ENCODE measurements at regions not wholly inside any gene's neighbourhood (a gene's known extent, or its start where the extent isn't known, plus 50 kb on each side); places are given as distances from the start of the nearest gene placed in this dataset.

DNA sequence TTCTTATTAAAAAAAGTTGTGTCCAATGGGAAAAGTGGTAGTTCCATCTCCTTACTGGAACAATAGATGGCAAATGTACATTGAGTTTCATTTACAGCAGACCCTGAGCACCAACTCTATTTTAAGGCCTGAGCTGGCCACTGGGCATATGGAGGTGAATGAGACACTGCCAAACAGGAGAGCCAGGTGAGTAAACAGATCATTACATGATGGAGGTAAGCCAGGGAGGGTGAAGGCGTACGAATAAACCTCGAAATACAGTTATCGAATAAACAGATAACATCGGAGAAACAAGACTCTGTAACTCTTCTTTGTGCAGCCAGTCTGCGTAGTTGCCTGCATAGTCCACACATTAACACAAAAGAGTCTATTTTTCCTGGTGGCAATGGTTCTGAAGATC is 446.4 kb upstream of the KLF4 start:
- H3K9me3 ChIP-seq (ENCODE audit: control insufficient read depth in 5 of 5, low read length in 5 of 5): no peaks in the 10 kb centered on the region
- H3K9ac ChIP-seq (ENCODE audit: low read length in 5 of 5): no peak overlapping the region
- H3K27me3 ChIP-seq (ENCODE audit: control insufficient read depth in 5 of 5, insufficient read depth in 4 of 5, low read length in 5 of 5): peaks cover 0 to 5% (median 0%) of the 10 kb centered on the region in 5 donors
- no peak overlapping the region for H3K27ac ChIP-seq (ENCODE audit: low read depth, low read length)
- no peaks in the 10 kb centered on the region for H3K36me3 ChIP-seq (ENCODE audit: control insufficient read depth in 5 of 5, insufficient read depth in 5 of 5, low read length in 5 of 5)
- peaks cover 0 to 3% (median 0%) of the 10 kb centered on the region in 5 donors for H3K4me1 ChIP-seq (ENCODE audit: control insufficient read depth in 5 of 5, insufficient read depth in 5 of 5, low read length in 5 of 5)
- H3K4me3 ChIP-seq (ENCODE audit: low read depth in 1 of 5, low read length in 5 of 5): no peak overlapping the region

- no peaks in the 10 kb centered on the region for H3K36me3 ChIP-seq (ENCODE audit: control insufficient read depth in 5 of 5, insufficient read depth in 5 of 5, low read length in 5 of 5)
These were observed 443.9 kb upstream of the KLF4 start for GRCh38 chr9:107933516-107933915.

DNA sequence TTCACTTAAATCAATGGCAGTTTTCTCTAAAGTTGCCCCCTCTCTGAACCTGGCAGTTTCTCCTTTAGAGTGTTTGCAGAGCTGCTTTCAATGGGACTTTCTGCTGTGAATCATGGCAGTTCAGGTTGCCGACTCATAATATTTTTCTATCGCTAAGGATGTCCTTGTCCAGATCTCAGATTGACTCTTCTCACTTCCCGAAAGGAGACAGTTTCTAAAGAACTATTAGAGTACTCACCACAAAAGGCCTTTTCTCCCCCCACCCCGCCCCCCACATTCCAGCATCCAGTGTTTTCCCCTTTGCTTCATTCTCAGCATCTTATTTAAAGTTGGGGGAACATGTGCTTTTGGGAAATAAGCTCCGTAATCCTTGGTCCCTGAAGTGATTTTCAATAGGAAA is 443.5 kb upstream of the KLF4 start:
- Histone ChIP-seq H3K4me3 (ENCODE audit: low read depth in 1 of 5, low read length in 5 of 5) (no peak overlapping the region), H3K27me3 (ENCODE audit: control insufficient read depth in 5 of 5, insufficient read depth in 4 of 5, low read length in 5 of 5) (peaks cover 0 to 5% (median 0%) of the 10 kb centered on the region in 5 donors), H3K9me3 (ENCODE audit: control insufficient read depth in 5 of 5, low read length in 5 of 5) (no peaks in the 10 kb centered on the region), H3K9ac (ENCODE audit: low read length in 5 of 5) (no peak overlapping the region), H3K36me3 (ENCODE audit: control insufficient read depth in 5 of 5, insufficient read depth in 5 of 5, low read length in 5 of 5) (no peaks in the 10 kb centered on the region), H3K4me1 (ENCODE audit: control insufficient read depth in 5 of 5, insufficient read depth in 5 of 5, low read length in 5 of 5) (peaks cover 0 to 7% (median 0%) of the 10 kb centered on the region in 5 donors), H3K27ac (ENCODE audit: low read depth, low read length) (no peak overlapping the region)

More at GRCh38 chr9:107933516-107933915, 443.9 kb upstream of the KLF4 start:
- Histone ChIP-seq H3K4me1 (ENCODE audit: control insufficient read depth in 5 of 5, insufficient read depth in 5 of 5, low read length in 5 of 5) (peaks cover 0 to 7% (median 0%) of the 10 kb centered on the region in 5 donors), H3K27ac (ENCODE audit: low read depth, low read length) (no peak overlapping the region), H3K9ac (ENCODE audit: low read length in 5 of 5) (no peak overlapping the region), H3K4me3 (ENCODE audit: low read depth in 1 of 5, low read length in 5 of 5) (no peak overlapping the region), H3K9me3 (ENCODE audit: control insufficient read depth in 5 of 5, low read length in 5 of 5) (no peaks in the 10 kb centered on the region), H3K27me3 (ENCODE audit: control insufficient read depth in 5 of 5, insufficient read depth in 4 of 5, low read length in 5 of 5) (peaks cover 0 to 5% (median 0%) of the 10 kb centered on the region in 5 donors)

DNA sequence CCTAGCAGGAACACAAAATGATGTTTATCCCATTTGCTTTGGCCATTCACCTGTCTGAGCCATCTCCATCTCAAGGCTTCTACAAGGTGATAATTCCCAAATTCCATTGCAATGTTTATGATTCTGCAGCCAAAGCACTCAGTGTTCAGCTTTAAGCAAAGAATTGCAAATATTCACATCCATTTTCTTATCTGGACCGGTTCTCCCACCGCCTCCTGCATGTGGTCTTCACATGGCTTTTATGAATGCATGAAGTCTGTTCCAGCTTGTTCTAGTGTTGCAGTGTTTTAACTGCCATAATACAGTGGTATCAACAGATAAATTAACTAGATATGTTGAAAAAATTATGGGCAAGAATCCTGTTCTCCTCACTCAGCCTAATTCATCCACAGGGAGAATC is 443.0 kb upstream of the KLF4 start:
- H3K4me1 ChIP-seq (ENCODE audit: control insufficient read depth in 5 of 5, insufficient read depth in 5 of 5, low read length in 5 of 5): peaks cover 0 to 7% (median 0%) of the 10 kb centered on the region in 5 donors
- H3K36me3 ChIP-seq (ENCODE audit: control insufficient read depth in 5 of 5, insufficient read depth in 5 of 5, low read length in 5 of 5): no peaks in the 10 kb centered on the region
- no peak overlapping the region for H3K9ac ChIP-seq (ENCODE audit: low read length in 5 of 5)
- no peak overlapping the region for H3K27ac ChIP-seq (ENCODE audit: low read depth, low read length)
- no peak overlapping the region for H3K4me3 ChIP-seq (ENCODE audit: low read depth in 1 of 5, low read length in 5 of 5)
- H3K27me3 ChIP-seq (ENCODE audit: control insufficient read depth in 5 of 5, insufficient read depth in 4 of 5, low read length in 5 of 5): peaks cover 0 to 5% (median 0%) of the 10 kb centered on the region in 5 donors
- no peaks in the 10 kb centered on the region for H3K9me3 ChIP-seq (ENCODE audit: control insufficient read depth in 5 of 5, low read length in 5 of 5)

DNA sequence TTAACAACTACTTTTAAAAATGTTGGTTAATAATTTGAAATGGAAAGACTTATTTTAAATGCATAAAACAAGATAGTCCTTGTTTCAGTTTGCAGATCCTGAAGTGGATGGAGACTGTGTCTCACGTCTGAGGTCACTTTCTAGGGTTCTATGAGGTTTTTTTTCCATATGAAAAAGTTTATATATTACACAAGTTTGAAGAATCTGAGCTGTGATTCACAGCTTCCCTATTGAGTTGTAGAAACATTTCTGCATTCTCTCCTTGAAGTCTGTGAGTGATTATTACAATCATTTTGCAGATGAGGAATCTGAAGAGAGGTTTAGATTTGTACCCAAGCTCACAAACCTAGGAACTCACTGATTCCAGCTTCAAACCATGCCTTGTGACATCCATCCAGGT is 442.5 kb upstream of the KLF4 start:
- no peaks in the 10 kb centered on the region for H3K9me3 ChIP-seq (ENCODE audit: control insufficient read depth in 5 of 5, low read length in 5 of 5)
- H3K27ac ChIP-seq (ENCODE audit: low read depth, low read length): no peak overlapping the region
- no peak overlapping the region for H3K4me3 ChIP-seq (ENCODE audit: low read depth in 1 of 5, low read length in 5 of 5)
- H3K36me3 ChIP-seq (ENCODE audit: control insufficient read depth in 5 of 5, insufficient read depth in 5 of 5, low read length in 5 of 5): no peaks in the 10 kb centered on the region
- peaks cover 0 to 7% (median 0%) of the 10 kb centered on the region in 5 donors for H3K4me1 ChIP-seq (ENCODE audit: control insufficient read depth in 5 of 5, insufficient read depth in 5 of 5, low read length in 5 of 5)
- H3K27me3 ChIP-seq (ENCODE audit: control insufficient read depth in 5 of 5, insufficient read depth in 4 of 5, low read length in 5 of 5): peaks cover 0 to 5% (median 0%) of the 10 kb centered on the region in 5 donors
- H3K9ac ChIP-seq (ENCODE audit: low read length in 5 of 5): no peak overlapping the region

DNA sequence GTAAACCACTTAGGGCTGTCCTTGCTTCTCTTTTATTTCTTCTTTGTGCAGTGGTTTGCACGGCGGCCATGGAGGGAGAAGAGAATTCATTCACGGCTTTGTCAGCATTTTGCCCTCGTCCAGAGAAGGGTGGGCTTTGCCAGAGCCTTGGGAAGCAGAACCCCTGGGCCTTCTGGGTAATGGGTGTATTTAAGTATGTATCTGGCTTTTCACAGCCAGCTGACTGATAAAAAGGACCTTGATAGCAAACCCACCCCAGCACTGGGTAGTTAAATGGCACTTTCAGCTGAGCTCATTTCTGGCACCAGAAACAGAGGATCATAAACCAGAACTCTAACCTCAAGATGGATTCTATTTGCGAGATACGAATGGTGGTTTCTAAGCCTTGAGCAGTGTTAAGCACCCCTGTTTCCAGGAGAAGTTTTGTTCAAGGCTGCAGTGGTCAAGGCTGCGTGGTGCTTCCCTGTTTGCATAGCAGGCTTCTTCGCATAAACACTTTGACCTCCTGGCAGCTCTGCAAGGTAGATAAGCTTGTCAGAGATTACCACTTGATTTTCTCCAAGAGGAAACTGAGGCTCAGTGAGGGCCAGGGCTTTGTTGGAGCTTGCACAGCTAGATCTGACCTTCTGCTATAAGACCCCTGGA is 441.6 kb upstream of the KLF4 start:
- Histone ChIP-seq H3K4me1 (ENCODE audit: control insufficient read depth in 5 of 5, insufficient read depth in 5 of 5, low read length in 5 of 5) (peaks cover 0 to 7% (median 0%) of the 10 kb centered on the region in 5 donors), H3K27ac (ENCODE audit: low read depth, low read length) (no peak overlapping the region), H3K36me3 (ENCODE audit: control insufficient read depth in 5 of 5, insufficient read depth in 5 of 5, low read length in 5 of 5) (no peaks in the 10 kb centered on the region), H3K9me3 (ENCODE audit: control insufficient read depth in 5 of 5, low read length in 5 of 5) (no peaks in the 10 kb centered on the region), H3K4me3 (ENCODE audit: low read depth in 1 of 5, low read length in 5 of 5) (no peak overlapping the region), H3K9ac (ENCODE audit: low read length in 5 of 5) (no peak overlapping the region), H3K27me3 (ENCODE audit: control insufficient read depth in 5 of 5, insufficient read depth in 4 of 5, low read length in 5 of 5) (peaks cover 0 to 5% (median 0%) of the 10 kb centered on the region in 5 donors)

DNA sequence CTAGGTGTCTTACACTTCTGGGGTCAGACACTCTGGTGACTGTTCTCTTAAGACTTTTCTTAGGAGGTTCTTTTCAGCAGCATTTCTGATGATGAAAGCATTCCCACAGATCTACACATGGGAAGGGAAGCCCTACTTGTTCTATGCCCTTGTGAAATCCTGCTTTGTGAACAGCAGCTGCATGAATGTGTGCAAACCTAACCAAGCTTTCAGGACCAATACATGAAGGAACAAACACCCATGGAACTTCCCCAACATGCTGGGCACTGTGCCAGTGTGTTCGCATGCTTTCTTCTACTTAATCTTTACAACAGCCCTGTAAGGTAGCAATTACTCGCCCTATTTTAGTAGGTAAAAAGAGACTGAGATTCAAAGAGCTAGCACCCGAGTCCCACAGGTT is 439.9 kb upstream of the KLF4 start:
- H3K27me3 ChIP-seq (ENCODE audit: control insufficient read depth in 5 of 5, insufficient read depth in 4 of 5, low read length in 5 of 5): peaks cover 0 to 5% (median 0%) of the 10 kb centered on the region in 5 donors
- no peaks in the 10 kb centered on the region for H3K36me3 ChIP-seq (ENCODE audit: control insufficient read depth in 5 of 5, insufficient read depth in 5 of 5, low read length in 5 of 5)
- no peak overlapping the region for H3K27ac ChIP-seq (ENCODE audit: low read depth, low read length)
- no peak overlapping the region for H3K4me3 ChIP-seq (ENCODE audit: low read depth in 1 of 5, low read length in 5 of 5)
- no peaks in the 10 kb centered on the region for H3K9me3 ChIP-seq (ENCODE audit: control insufficient read depth in 5 of 5, low read length in 5 of 5)
- H3K4me1 ChIP-seq (ENCODE audit: control insufficient read depth in 5 of 5, insufficient read depth in 5 of 5, low read length in 5 of 5): peaks cover 0 to 7% (median 0%) of the 10 kb centered on the region in 5 donors
- no peak overlapping the region for H3K9ac ChIP-seq (ENCODE audit: low read length in 5 of 5)

- H3K9me3 ChIP-seq (ENCODE audit: control insufficient read depth in 5 of 5, low read length in 5 of 5): no peaks in the 10 kb centered on the region
- peaks cover 0 to 7% (median 0%) of the 10 kb centered on the region in 5 donors for H3K4me1 ChIP-seq (ENCODE audit: control insufficient read depth in 5 of 5, insufficient read depth in 5 of 5, low read length in 5 of 5)
- H3K27me3 ChIP-seq (ENCODE audit: control insufficient read depth in 5 of 5, insufficient read depth in 4 of 5, low read length in 5 of 5): peaks cover 0 to 5% (median 0%) of the 10 kb centered on the region in 5 donors
- H3K27ac ChIP-seq (ENCODE audit: low read depth, low read length): no peak overlapping the region
- no peak overlapping the region for H3K4me3 ChIP-seq (ENCODE audit: low read depth in 1 of 5, low read length in 5 of 5)
- no peaks in the 10 kb centered on the region for H3K36me3 ChIP-seq (ENCODE audit: control insufficient read depth in 5 of 5, insufficient read depth in 5 of 5, low read length in 5 of 5)
- H3K9ac ChIP-seq (ENCODE audit: low read length in 5 of 5): no peak overlapping the region
These were observed 439.3 kb upstream of the KLF4 start for GRCh38 chr9:107928701-107929371.

DNA sequence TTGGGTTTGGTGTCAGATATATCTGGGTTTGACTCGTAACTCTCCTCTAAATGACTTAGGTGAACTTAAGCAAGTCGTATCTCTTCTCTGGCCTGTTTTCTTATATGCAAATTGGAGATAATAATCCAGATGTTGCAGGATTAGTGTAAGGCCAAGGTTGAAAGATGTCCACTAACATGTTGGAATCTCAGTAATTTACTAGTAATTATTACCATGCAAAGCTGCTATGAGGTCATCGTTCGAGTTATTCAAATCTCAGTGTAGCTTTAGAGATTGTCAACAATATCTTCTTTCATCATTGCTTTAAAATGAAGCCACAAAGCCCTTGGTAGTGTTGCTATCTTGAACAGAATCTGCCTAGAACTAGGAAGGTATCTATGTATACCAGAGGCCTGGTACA is 437.7 kb upstream of the KLF4 start:
- Histone ChIP-seq H3K36me3 (ENCODE audit: control insufficient read depth in 5 of 5, insufficient read depth in 5 of 5, low read length in 5 of 5) (no peaks in the 10 kb centered on the region), H3K4me3 (ENCODE audit: low read depth in 1 of 5, low read length in 5 of 5) (no peak overlapping the region), H3K9me3 (ENCODE audit: control insufficient read depth in 5 of 5, low read length in 5 of 5) (no peaks in the 10 kb centered on the region), H3K27ac (ENCODE audit: low read depth, low read length) (no peak overlapping the region), H3K9ac (ENCODE audit: low read length in 5 of 5) (no peak overlapping the region), H3K4me1 (ENCODE audit: control insufficient read depth in 5 of 5, insufficient read depth in 5 of 5, low read length in 5 of 5) (peaks cover 0 to 7% (median 0%) of the 10 kb centered on the region in 5 donors), H3K27me3 (ENCODE audit: control insufficient read depth in 5 of 5, insufficient read depth in 4 of 5, low read length in 5 of 5) (no peaks in the 10 kb centered on the region)

DNA sequence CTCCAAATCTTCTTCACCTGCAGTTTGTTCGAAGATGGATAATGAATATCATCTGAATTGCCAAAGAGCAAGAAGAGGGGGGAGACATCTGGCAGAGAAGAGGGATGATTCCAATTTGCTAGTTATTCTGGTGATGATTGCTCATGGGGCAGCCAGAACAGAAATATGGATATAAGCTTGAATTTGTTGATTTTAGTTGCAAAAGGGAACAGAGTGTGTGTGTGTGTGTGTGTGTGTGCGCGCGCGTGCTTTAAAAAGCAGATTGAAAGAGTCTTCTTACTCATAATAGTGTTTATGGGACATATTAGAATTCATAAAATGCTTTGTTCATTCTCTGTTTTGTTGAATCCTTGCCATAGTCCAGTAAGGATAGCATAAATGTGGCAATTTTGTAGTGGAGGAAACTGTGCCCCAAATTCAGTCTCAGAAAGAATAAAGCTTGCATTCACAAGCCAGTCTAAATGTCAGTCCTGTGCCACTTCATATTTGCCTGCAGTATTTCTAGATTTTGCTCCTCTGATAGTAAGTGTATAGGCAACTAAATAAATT is 436.3 kb upstream of the KLF4 start:
- H3K9ac ChIP-seq (ENCODE audit: low read length in 5 of 5): no peak overlapping the region
- H3K27me3 ChIP-seq (ENCODE audit: control insufficient read depth in 5 of 5, insufficient read depth in 4 of 5, low read length in 5 of 5): no peaks in the 10 kb centered on the region
- H3K36me3 ChIP-seq (ENCODE audit: control insufficient read depth in 5 of 5, insufficient read depth in 5 of 5, low read length in 5 of 5): no peaks in the 10 kb centered on the region
- no peaks in the 10 kb centered on the region for H3K9me3 ChIP-seq (ENCODE audit: control insufficient read depth in 5 of 5, low read length in 5 of 5)
- no peak overlapping the region for H3K4me3 ChIP-seq (ENCODE audit: low read depth in 1 of 5, low read length in 5 of 5)
- no peak overlapping the region for H3K27ac ChIP-seq (ENCODE audit: low read depth, low read length)
- H3K4me1 ChIP-seq (ENCODE audit: control insufficient read depth in 5 of 5, insufficient read depth in 5 of 5, low read length in 5 of 5): peaks cover 0 to 7% (median 0%) of the 10 kb centered on the region in 5 donors

All from subcutaneous abdominal adipose tissue (tissue), 5 donors.